RPMI7951 (cell line): ENCODE measurements at regions not wholly inside any gene's neighbourhood (a gene's known extent, or its start where the extent isn't known, plus 50 kb on each side); places are given as distances from the start of the nearest gene placed in this dataset.
A peak's percentile ranks its signal among the peaks of the same experiment; 100 is the strongest.

Experiments used
- DNase-seq: peaks from one replicate; pipeline ENCODE4 v3.0.0-alpha.2; 2012; ENCODE audit warnings: low read depth

GRCh38 chr7:25279705-25280104 lies 51.4 kb upstream of the NPVF start:
- no peak for DNase-seq

GRCh38 chr7:25280181-25280580 lies 51.9 kb upstream of the NPVF start:
- no peak for DNase-seq

- no peak for DNase-seq
Measured at GRCh38 chr7:25282194-25282593, 53.9 kb upstream of the NPVF start.

- no peak for DNase-seq
Measured at GRCh38 chr7:25286756-25287155, 58.5 kb upstream of the NPVF start.

GRCh38 chr7:25287291-25287690 lies 59.0 kb upstream of the NPVF start:
- DNase-seq, result no peak

GRCh38 chr7:25288556-25289307 lies 60.4 kb upstream of the NPVF start:
- DNase-seq, result peak; percentile 29

GRCh38 chr7:25289518-25289917 lies 61.2 kb upstream of the NPVF start:
- DNase-seq, result no peak

GRCh38 chr7:25294624-25295023 lies 66.3 kb upstream of the NPVF start:
- no peak for DNase-seq

GRCh38 chr7:25295387-25295786 lies 67.1 kb upstream of the NPVF start:
- no peak for DNase-seq

GRCh38 chr7:25296086-25296485 lies 67.8 kb upstream of the NPVF start:
- no peak for DNase-seq

GRCh38 chr7:25297278-25297677 lies 69.0 kb upstream of the NPVF start:
- DNase-seq, result no peak

- DNase-seq, result peak; percentile 9
Measured at GRCh38 chr7:25303281-25304181, 75.2 kb upstream of the NPVF start.

- DNase-seq, result no peak
Measured at GRCh38 chr7:25304691-25305090, 76.4 kb upstream of the NPVF start.

- no peak for DNase-seq
Measured at GRCh38 chr7:25305831-25306230, 77.5 kb upstream of the NPVF start.

GRCh38 chr7:25307624-25308023 lies 79.3 kb upstream of the NPVF start:
- DNase-seq, result no peak

- peak; percentile 15 for DNase-seq
Measured at GRCh38 chr7:25308246-25308645, 80.0 kb upstream of the NPVF start.

- DNase-seq, result peak; percentile 4
Measured at GRCh38 chr7:25308906-25309705, 80.8 kb upstream of the NPVF start.

- no peak for DNase-seq
Measured at GRCh38 chr7:25310896-25311295, 82.6 kb upstream of the NPVF start.

- DNase-seq, result peak; percentile 10
Measured at GRCh38 chr7:25311346-25311745, 83.1 kb upstream of the NPVF start.

- DNase-seq, result no peak
Measured at GRCh38 chr7:25312968-25313367, 84.7 kb upstream of the NPVF start.

- DNase-seq, result no peak
Measured at GRCh38 chr7:25313526-25313925, 85.2 kb upstream of the NPVF start.

- no peak for DNase-seq
Measured at GRCh38 chr7:25314094-25314730, 85.9 kb upstream of the NPVF start.
